Epithelial cell of esophagus (primary cell): ENCODE measurements at regions not wholly inside any gene's neighbourhood (a gene's known extent, or its start where the extent isn't known, plus 50 kb on each side); places are given as distances from the start of the nearest gene placed in this dataset.

ENCODE experiments used
- DNase-seq: peaks from one replicate; pipeline ENCODE4 v3.0.0; 2010; ENCODE audit warnings: low read depth
- H3K4me3 ChIP-seq: 2 replicates; pipeline ENCODE4 v1.5.1; 2011; ENCODE audit warnings: mild to moderate bottlenecking, low read length, control low read depth
- TF ChIP-seq, protein P1 (sequence below): IDR thresholded peaks from 2 replicates; pipeline ENCODE4 v1.5.1; 2011; ENCODE audit warnings: low read depth, mild to moderate bottlenecking, low read length, control low read depth, inconsistent platforms; ENCODE audit not compliant: insufficient read depth; ENCODE audit errors: missing control alignments

DNA sequence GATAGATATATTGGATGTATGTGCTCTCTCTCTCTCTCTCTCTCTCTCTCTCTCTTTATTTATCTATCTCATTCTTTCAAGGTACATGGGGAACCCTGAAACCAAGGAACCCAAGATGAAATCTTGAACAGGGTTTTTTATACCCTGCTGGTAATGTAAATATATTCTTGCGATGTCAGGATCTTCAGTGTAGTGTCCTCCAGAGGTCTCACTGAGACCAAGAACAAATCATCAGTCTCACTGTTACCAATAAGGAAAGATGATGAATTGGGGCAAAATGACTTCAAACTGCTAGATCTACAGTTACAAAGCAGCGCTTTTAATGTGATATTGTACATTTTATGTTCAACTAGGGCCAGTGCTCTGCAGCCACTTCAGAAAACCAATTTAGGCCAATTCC is 423.5 kb downstream of the ANKRD7 start:
- DNase-seq = no peak
- TF ChIP-seq, protein P1, sequence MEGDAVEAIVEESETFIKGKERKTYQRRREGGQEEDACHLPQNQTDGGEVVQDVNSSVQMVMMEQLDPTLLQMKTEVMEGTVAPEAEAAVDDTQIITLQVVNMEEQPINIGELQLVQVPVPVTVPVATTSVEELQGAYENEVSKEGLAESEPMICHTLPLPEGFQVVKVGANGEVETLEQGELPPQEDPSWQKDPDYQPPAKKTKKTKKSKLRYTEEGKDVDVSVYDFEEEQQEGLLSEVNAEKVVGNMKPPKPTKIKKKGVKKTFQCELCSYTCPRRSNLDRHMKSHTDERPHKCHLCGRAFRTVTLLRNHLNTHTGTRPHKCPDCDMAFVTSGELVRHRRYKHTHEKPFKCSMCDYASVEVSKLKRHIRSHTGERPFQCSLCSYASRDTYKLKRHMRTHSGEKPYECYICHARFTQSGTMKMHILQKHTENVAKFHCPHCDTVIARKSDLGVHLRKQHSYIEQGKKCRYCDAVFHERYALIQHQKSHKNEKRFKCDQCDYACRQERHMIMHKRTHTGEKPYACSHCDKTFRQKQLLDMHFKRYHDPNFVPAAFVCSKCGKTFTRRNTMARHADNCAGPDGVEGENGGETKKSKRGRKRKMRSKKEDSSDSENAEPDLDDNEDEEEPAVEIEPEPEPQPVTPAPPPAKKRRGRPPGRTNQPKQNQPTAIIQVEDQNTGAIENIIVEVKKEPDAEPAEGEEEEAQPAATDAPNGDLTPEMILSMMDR = no peak
- H3K4me3 ChIP-seq = no peak overlapping the region

DNA sequence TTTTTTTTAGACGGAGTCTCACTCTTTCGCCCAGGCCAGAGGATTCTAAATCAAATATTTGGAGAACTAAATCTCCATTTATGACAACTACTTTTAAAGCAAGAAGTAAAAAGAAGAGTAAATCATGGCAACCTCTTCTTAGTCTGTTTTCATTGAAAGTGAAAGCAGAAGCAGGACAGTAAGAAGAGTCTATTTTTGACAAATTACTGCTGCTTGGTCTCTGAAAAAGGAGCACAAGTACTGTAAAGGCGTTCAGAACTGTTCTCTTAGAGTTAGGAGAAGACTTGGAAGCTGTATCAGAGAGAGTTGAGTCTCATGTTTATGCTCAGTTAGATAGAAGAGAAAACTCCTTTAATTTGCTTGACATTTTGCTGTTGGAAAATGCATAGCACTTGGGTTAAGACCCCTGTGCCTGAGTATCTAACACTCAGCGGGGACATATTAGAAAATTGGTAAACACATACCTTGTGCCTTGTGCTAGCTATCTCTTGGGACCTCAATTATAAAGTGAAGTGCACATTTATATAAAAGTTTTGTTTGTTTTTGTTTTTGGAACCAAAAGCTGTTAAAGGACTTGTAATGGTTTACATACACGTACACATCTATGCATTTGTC is 433.0 kb downstream of the ANKRD7 start:
- H3K4me3 ChIP-seq = no peak overlapping the region
- TF ChIP-seq, protein P1 = no peak
- no peak for DNase-seq

DNA sequence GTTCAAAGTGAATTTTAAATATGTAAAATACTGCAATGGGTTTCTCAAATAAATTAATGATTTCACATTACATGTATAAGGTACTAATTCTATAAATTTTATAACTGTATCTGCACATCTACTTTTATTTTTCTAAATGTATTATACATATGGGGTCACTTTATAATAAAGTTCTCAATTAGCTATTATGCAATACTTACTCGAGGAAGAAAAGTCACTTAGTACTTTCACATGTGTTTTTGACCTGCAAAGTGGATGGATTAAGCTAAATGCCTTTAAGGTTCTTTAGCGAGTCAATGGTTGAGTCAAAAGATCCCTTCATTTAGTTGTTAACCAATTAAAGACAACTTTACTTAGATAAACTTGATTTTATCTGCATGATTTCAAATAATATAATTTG is 437.8 kb downstream of the ANKRD7 start:
- DNase-seq = no peak
- TF ChIP-seq, protein P1 = no peak
- H3K4me3 ChIP-seq = no peak overlapping the region

DNA sequence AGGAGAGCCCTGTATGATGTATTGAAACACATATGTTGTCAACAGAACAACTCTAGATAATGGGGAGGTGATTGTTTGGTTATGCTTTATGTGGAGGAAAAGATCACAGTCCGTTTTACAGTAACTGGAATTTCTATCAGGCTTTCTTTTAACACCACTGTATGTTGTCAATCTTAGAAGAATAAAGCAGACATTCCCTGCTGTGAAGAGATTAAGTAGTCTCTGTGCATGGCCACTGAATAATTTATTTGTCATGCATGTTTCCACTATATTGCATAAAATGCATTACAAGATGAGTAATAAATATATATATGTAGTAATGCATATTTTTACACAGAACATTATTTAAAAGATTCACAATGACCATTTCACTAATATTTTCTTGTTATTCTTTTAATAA is 440.0 kb downstream of the ANKRD7 start:
- TF ChIP-seq, protein P1 = no peak
- DNase-seq = no peak
- no peak overlapping the region for H3K4me3 ChIP-seq

DNA sequence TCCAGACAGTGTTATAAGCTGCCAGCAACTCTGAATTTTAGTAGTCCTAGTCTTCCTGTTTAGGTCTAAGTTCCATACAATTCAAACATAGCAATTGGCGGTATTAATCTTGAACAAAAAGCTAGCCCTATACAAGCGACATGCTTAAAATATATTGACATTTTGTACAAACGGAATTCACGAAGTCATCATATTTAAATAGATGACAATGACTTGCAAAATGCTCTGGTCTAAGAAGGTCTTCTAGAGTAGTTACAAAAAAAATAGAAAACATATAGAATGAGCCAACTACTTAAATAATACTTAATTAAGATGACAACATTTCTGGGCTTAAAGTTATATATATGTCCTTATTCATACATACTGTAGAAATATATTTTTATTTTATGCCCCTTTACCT is 446.6 kb downstream of the ANKRD7 start:
- TF ChIP-seq, protein P1 = no peak
- H3K4me3 ChIP-seq = no peak overlapping the region
- DNase-seq = no peak

DNA sequence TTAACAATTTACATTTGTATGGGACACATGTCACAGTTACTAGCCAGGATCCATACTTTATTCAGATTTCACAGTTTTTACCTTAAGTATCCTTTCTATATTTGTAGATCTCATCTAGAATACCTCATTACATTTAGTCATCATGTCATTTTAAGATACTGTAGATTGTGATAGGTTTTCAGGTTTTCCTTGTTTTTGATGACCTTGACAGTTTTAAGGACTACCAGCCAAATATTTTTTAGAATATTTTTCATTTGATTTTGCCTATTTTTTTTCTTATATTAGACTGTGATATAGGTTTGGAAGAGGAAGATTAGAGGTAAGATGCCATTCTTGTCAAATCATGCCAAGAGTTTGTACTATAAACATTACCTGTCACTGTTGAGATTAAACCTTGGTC is 460.3 kb downstream of the ANKRD7 start:
- no peak overlapping the region for H3K4me3 ChIP-seq
- DNase-seq = no peak
- TF ChIP-seq, protein P1 = no peak

DNA sequence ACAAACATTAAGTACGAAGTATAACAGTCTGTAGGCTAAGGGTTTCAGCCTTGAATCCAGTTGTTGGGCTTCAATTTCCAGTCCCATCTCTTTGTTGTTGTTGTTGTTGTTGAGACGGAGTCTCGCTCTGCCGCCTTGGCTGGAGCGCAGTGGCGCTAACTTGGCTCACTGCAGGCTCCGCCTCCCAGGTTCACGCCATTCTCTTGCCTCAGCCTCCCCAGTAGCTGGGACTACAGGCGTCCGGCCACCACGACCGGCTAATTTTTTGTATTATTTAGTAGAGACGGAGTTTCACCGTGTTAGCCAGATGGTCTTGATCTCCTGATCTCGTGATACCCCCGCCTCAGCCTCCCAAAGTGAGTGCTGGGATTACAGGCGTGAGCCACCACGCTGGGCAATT is 464.9 kb downstream of the ANKRD7 start:
- TF ChIP-seq, protein P1 = no peak
- no peak for DNase-seq
- no peak overlapping the region for H3K4me3 ChIP-seq
